Skin epidermis (tissue), 12 donors: ENCODE measurements at regions not wholly inside any gene's neighbourhood (a gene's known extent, or its start where the extent isn't known, plus 50 kb on each side); places are given as distances from the start of the nearest gene placed in this dataset.
A peak's percentile ranks its signal among the peaks of the same experiment; 100 is the strongest.
"Not testable (repeated sequence)": the region's sequence is repeated elsewhere in the genome, so short reads cannot be mapped to it uniquely, and the experiment has no call there.

ENCODE experiments used
- H3K27ac ChIP-seq, 21 experiments: fragments of 200-600 bp; sonication (generic) in 11 of 21; one replicate each; pipeline ENCODE4 v1.5.0; 2020; ENCODE audit warnings: mild to moderate bottlenecking in 3 of 21, inconsistent platforms in 2 of 21, moderate library complexity in 2 of 21
- H3K4me3 ChIP-seq, 7 experiments: fragments of 200-600 bp; sonication (generic) in 2 of 7; one replicate each; pipeline ENCODE4 v1.5.0; 2020; ENCODE audit warnings: inconsistent platforms in 2 of 7, mild to moderate bottlenecking in 2 of 7, moderate library complexity in 1 of 7

DNA sequence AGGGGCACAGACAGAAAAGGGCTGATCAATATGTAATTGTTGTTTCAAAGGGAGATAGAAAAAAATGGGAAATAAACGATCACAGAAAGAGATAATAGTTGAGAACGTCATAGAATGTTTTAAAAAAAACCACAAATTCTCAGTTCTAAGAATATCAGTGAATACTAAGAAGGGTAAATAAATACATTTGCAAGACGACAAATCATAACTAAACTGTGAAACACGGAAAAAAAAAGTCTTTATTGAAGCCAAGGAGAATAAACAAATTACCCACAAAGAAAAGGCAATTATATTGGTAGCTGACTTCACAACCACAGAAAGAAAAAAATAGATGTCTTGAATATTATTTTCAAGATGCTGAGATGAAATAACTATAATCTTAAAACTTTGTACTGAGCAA, 305.2 kb upstream of the STEAP1 start:
- Histone ChIP-seq H3K27ac (no peak overlapping the region), H3K4me3 (no peak overlapping the region)

GRCh38 chr7:89857053-89857452, 297.2 kb upstream of the STEAP1 start:
- H3K27ac ChIP-seq, H3K4me3 ChIP-seq: not testable (repeated sequence)

- Histone ChIP-seq H3K4me3 (no peak overlapping the region), H3K27ac (no peak overlapping the region)
These were observed 296.5 kb upstream of the STEAP1 start for GRCh38 chr7:89857767-89858166.

DNA sequence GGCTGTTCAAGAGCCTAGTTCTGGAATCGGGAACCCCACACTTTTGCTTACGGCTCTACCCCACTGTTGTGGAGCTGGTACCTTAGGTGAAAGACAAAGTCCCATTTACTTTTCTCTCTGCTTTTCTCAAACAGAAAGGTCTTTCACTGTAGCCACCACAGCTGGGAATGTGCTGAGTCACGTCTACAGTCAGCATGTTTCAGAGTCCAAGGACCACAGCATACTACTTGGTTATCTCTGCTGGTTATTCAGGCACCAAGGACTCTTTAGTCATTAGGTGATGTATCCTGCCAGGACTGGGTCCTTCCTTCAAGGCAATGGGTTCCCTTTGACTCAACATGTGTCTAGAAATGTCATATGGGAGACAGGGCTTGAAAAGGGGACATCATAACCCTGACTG, 266.8 kb upstream of the STEAP1 start:
- Histone ChIP-seq H3K4me3 (no peak overlapping the region), H3K27ac (no peak overlapping the region)

GRCh38 chr7:89908736-89909135, 245.5 kb upstream of the STEAP1 start:
- Histone ChIP-seq H3K27ac (no peak overlapping the region), H3K4me3 (no peak overlapping the region)

DNA sequence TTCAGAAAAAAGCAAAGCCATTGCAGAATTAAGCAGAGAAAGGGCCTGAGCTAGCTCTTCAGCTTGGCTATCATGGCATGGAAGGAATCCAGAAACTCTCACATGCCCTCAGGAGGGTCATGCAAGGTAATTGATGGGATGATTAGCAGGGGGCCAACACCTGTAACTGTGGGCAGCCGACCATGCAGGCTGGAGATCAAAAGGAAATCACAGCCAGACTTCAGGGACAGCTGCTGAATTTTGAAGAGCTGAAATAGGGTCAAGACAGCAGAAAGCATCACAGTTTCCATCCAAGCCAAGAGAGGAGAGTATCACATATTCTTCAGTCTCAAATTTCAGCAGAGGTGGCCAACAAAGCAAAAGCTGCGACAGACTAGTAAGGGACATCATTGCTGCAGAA, 239.6 kb upstream of the STEAP1 start:
- Histone ChIP-seq H3K27ac (no peak overlapping the region), H3K4me3 (no peak overlapping the region)

DNA sequence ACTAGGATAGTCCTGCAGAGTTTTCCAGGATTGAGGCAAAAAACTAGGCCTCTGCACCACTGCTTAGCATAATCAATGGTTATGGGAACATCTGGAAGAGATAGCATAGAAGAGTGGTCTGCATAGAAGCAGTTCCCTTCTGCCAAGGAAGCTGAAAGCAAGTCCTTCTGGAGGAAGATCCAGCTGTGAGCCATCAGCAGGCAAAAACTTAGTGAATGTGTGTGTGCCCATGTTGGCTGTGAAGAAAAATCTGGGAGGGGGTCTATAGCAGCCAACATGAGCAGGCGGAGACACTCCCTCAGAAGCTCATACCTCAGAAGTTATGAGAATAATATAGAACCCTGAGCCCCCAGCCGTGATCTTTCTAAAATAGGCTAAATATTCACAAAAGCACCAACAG, 228.1 kb upstream of the STEAP1 start:
- Histone ChIP-seq H3K4me3 (no peak overlapping the region), H3K27ac (peak overlapping the region in 1 of 21 experiments; percentile 8)

DNA sequence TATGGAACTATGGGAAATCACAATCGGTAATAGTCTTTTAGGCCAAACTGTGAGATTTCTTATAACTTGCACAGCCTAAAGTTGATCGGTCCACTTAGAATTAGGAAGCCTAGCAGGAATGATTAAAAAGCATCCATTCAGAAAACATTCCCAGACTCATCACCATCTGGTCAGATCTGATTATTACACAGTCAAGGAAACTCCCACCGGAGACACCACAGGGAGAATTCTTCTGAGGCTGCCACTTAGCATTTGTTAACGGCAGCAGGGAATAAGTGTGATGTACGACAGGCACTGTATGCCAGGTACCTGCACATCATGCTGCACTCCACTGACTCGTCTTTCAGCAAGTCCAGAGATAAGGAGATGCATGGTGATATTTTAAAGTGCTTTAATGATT, 227.6 kb upstream of the STEAP1 start:
- no peak overlapping the region for H3K4me3 ChIP-seq
- H3K27ac ChIP-seq = no peak overlapping the region

DNA sequence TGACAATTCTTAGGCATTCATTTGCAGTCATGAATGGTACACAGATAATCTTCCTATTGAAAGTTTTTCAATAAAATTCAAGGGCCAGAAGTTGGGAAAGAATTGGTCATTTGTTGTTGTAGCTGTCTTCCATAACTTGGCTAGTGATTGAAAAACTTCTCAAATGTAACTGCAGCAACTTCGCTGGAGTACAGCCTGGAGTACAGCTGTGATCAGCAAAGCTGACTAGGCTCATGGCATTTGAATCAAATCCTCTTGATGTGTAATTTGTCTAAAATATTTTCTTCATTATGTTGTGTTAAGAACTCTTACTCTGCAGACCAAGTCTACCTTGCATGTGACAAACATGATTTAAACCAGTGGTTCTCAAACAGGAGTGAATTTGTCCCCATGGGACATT, 226.5 kb upstream of the STEAP1 start:
- Histone ChIP-seq H3K27ac (no peak overlapping the region), H3K4me3 (no peak overlapping the region)

- Histone ChIP-seq H3K4me3 (no peak overlapping the region), H3K27ac (peak overlapping the region in 1 of 21 experiments; percentile 23)
These were observed 225.8 kb upstream of the STEAP1 start for GRCh38 chr7:89928451-89928850.

DNA sequence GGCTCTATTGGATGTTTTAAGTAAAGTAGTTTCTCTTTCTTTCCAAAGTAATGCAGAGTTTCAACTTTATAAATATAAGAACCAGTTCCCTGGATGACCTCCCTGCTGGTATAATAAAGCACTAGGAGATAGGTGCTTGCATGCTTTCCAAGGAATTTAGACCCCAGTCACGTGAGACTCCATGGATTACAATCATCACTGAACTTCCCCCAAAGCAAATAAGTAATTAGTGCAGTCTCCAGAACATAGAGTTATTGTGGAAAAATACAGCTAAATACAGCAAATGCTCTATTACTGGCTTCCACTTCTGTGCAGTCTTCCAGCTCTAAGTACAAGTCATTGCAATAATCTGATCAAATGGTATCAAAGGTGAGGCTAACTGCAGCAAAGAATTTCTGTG, 220.2 kb upstream of the STEAP1 start:
- Histone ChIP-seq H3K27ac (no peak overlapping the region), H3K4me3 (no peak overlapping the region)

- H3K27ac ChIP-seq = no peak overlapping the region
- no peak overlapping the region for H3K4me3 ChIP-seq
These were observed 210.7 kb upstream of the STEAP1 start for GRCh38 chr7:89943525-89944050.

GRCh38 chr7:89958525-89959068, 195.7 kb upstream of the STEAP1 start:
- Histone ChIP-seq H3K27ac (no peak overlapping the region), H3K4me3 (no peak overlapping the region)

DNA sequence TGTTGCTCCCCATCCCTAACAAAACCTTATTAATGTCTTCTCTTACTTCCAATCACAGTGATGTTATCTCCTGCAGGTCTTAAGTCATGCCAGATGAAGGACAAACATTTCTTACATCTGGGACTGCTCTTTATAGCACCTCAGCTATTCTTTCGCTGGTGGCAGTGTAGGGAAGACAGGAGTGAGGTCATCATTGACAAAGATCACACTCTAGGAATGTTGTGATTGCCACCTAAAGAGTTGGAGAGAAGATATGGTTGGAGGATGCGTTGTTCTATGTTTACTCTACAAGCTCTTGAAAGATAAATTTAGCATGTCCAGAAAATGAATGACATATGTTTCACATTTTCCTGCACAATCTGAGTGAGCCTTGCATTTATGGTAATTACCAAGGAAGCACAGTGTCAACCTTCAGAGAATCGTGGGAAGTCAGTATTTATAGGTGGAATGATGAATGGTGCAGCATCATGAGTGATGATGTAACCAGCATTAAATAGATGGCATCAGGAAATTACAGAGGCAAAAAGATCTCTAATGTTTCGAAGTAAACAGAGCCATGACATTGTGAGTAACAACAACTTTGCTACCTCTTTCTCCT, 188.1 kb upstream of the STEAP1 start:
- H3K4me3 ChIP-seq = no peak overlapping the region

DNA sequence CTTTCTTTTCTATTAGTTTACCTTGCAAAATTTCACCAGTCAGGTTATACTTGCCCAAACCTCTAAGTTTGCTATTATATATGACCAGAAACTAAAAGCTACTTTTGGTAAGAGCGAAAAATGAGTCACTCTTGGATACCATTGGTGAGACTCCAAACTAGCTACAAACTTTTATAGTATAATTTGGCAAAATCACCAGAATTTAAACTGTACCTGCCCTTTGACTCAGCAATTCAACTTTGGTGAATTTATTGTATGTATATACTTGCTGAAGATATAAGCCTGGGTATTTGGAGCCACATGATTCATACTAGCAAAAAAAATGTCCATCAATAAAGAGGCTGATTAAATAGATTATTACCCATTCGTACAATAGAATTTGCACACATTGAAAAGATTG, 178.7 kb upstream of the STEAP1 start:
- no peak overlapping the region for H3K4me3 ChIP-seq
- no peak overlapping the region for H3K27ac ChIP-seq

More for the DNA sequence above, 188.1 kb upstream of the STEAP1 start:
- no peak overlapping the region for H3K27ac ChIP-seq

- Histone ChIP-seq H3K4me3 (no peak overlapping the region), H3K27ac (no peak overlapping the region)
These were observed 166.6 kb upstream of the STEAP1 start for GRCh38 chr7:89987665-89988064.

GRCh38 chr7:89988074-89988473, 166.2 kb upstream of the STEAP1 start:
- H3K4me3 ChIP-seq = no peak overlapping the region
- H3K27ac ChIP-seq = no peak overlapping the region

DNA sequence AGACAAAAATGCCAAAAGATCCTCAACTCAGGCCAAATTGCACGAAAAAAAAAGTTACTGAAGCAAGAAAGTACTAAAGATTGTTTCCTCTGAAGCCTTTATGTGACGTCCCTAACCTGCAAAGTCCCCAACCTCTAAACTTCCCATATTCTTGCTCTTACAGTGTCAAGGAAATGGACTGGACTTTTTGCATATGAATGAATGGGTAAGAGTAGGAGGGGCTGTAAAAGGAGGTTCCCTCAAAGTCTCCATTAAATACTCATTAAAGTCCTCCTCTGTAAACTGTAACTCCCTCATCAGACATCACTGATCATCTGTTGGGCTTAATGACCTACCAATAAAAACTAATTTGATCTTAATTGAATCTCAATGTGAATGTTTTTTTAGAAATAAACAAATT, 164.8 kb upstream of the STEAP1 start:
- Histone ChIP-seq H3K4me3 (no peak overlapping the region), H3K27ac (no peak overlapping the region)

GRCh38 chr7:89994483-89994882, 159.8 kb upstream of the STEAP1 start:
- H3K27ac ChIP-seq = no peak overlapping the region

DNA sequence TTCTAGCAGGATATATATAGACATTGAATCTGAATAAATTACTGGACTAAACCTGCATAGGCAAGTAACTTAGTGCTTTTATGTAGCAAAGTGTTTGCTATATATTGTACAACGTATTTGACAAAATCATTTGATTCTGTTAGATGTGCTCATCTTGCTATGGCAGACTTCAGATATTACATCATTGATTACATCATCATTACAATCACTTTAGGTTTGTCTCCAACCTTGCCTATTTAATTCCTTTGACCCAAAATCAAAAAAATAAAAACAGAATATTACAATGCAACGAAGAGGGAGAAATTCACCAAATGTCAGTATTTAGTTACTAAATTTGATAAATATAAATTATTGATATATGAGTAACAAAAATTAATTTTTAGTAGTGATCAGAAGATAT, 155.7 kb upstream of the STEAP1 start:
- H3K4me3 ChIP-seq = no peak overlapping the region
- H3K27ac ChIP-seq = no peak overlapping the region

More at GRCh38 chr7:89994483-89994882, 159.8 kb upstream of the STEAP1 start:
- no peak overlapping the region for H3K4me3 ChIP-seq

DNA sequence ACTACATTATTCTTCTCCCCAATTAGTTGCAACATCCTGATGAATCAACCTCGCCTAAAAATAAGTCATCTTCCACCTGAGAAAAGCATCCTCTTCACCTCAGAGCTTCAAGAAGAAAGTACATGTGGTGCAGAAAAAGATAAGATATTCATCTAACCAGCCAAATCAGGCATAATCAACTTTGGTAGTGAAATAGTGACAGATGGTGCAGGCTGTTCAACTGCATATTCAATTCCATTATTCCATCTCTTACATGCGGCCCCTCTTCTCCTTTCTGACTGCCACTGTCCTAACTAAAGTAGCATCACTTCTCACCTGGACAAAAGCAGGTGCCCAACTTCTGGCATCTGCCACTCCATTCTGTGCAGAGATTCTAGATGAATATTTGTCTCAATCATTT, 148.4 kb upstream of the STEAP1 start:
- no peak overlapping the region for H3K27ac ChIP-seq
- H3K4me3 ChIP-seq = no peak overlapping the region
